Right renal pelvis (tissue), 4 donors: ENCODE measurements at regions not wholly inside any gene's neighbourhood (a gene's known extent, or its start where the extent isn't known, plus 50 kb on each side); places are given as distances from the start of the nearest gene placed in this dataset.

Source experiments
- DNase-seq, 4 donors: peaks; one replicate each; pipeline ENCODE4 v3.0.0-alpha.2; 2013; ENCODE audit warnings: low read depth in 4 of 4, low spot score in 3 of 4, missing footprints in 1 of 4

- DNase-seq = no peak
These were observed 1121.3 kb upstream of the AUTS2 start for GRCh38 chr7:68476966-68477365.

DNA sequence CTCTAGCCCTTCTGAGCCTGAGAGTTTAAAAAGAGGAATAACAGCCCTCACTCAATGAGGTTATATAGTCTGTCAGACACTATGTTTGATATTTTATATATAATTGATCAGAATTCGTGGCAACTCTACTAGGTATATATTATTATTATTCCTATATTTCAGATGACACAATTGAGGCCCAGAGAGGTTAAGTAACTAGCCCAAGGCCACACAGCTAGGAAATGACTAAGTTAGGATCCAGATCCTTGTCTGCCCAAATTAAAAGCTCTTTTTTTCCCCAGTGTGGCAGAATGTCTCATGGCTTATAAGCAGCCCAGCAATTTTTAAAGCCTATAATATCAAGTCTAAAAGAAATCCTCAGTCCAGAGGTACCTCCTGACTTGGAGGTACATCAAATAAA lies 1119.9 kb upstream of the AUTS2 start:
- no peak for DNase-seq

DNA sequence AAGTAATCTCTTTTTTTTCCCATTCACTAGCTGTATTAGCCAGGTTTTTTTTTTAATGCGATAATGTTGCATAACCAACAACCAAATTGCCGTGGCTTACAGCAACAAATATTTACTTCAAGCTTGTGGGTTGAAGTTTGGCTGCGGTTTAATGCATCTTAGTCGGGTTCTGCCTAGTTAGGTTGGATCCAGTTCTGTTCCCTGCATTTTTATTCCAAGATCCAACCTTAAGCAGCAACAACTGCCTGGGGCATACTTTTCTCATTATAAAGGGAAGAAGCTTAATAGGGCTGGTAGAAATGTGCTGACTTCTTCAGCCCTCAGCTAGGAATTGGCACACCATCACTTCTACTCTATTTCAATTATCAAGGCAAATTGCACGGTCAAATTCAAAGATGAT lies 1115.5 kb upstream of the AUTS2 start:
- DNase-seq = no peak

GRCh38 chr7:68484731-68485130 lies 1113.5 kb upstream of the AUTS2 start:
- no peak for DNase-seq

DNA sequence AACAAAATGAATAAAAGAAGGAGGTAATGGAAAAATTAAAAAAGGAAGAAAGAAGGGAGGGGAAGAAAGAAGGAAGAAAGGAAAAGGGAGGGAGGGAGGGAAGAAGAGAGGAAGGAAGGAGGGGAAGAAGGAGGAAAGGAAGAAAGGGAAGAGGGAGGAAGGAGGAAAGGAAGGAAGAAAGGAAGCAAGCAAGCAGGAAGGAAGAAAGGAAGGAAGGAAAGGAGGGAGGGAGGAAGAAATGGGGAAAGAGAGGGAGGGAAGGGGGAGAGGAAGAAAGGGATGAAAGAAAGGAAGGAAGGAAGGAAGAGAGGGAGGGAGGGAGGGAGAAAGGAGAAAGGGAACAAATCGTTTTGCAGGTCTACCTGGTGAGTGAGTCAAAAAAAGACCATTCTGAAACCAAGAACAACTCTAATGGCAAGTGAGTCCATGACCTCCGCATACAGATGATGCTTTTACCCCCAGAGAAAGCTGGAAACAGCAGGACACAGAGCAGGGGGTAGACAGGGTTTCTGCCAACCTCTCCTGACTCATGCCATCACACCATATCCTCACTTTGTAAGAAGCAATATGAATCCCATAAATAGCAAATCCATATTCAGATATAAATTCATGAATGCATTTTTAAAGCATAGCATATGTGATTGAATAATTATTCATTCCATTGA lies 1112.9 kb upstream of the AUTS2 start:
- no peak for DNase-seq

DNA sequence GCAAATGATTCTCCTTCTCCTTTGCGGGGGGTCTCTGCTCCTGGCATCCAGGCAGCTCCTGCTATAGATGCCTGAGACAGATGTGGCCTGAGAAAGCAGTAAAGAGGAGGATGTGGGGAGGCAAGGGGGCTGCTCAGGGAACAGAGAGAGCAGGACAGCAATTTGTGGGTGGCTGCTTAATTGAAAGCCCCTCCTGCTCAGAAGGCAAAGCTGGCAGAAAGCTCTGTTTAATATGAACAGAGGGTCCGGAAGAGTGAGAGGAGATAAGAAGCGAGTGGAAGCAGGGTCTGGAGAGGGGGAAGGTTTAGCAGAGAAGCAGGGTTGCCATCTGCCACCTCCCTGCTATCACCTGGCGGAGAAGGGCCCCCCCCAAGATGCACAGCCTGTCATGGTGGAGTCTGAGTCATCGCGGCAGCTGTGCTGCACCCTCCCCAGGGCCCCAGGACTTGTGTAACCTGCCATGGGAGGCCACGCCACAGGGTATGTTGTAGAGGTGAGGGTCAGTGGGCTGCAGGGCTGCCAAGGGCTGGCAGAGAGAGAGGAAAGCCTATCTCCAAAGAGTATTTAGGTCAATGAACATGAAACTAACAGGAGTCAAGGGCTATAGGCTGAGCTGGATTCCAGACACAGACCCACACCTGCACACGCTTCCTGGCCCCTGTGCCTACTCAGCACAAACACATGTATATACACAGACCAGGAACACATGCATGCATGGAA lies 1109.8 kb upstream of the AUTS2 start:
- no peak for DNase-seq

- DNase-seq = no peak
These were observed 1106.5 kb upstream of the AUTS2 start for GRCh38 chr7:68491523-68492358.

DNA sequence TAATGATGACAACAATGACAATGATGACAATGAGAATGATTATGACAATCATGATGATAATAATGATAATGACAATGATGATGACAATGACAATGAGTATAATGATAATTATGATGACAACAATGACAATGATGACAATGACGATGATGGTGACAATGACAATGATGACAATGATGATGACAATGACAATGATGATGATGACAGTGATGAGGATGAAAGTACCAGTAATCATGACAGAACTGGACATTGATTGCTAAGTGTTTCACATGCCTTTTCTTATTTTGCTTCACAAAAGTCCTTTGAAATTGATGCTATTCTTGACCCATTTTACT lies 1106.0 kb upstream of the AUTS2 start:
- DNase-seq = no peak

- DNase-seq = no peak
These were observed 1094.9 kb upstream of the AUTS2 start for GRCh38 chr7:68503400-68503799.

- DNase-seq = no peak
These were observed 1093.6 kb upstream of the AUTS2 start for GRCh38 chr7:68504716-68505115.

- DNase-seq = no peak
These were observed 1092.6 kb upstream of the AUTS2 start for GRCh38 chr7:68505721-68506120.

DNA sequence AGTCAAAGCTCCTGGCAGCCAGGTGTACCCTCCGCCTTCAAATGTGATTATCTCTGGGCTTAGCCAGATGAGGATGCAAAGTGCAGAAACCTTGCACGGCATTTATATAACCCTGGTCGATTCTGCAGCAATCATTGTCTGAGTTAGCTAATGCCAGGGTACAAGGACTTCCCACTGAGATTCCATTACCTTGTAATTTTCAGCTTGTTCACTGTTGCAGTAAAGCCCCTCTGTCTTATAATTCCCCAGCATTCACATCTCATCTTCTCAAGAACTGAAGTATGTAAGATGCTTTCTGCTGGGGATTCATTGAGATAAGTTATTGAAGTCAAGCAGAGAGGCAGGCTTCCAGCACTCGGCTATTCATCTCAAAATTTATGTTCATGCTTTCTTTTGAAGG lies 1090.6 kb upstream of the AUTS2 start:
- DNase-seq = no peak

- DNase-seq = no peak
These were observed 1089.2 kb upstream of the AUTS2 start for GRCh38 chr7:68509054-68509453.

GRCh38 chr7:68509603-68510002 lies 1088.7 kb upstream of the AUTS2 start:
- no peak for DNase-seq

DNA sequence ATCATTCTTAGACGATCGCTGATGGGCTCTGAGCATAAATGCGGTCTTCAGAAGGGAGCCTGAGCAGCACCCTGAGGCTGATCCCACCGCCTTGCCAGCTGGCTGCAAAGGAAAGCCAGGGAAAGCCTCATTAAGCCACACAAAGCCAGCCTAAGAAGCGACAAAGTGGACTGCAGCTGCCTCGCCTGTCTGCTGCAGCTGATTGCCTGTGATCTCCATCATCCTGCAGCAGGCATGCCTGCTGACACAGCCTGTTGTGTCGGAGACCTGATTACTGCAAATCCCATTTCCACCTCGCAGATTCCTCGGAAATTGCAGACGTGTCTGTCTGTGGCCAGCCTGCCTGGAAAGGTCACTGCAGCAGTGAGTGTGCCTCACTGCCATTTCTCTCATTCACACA lies 1087.0 kb upstream of the AUTS2 start:
- DNase-seq = no peak

DNA sequence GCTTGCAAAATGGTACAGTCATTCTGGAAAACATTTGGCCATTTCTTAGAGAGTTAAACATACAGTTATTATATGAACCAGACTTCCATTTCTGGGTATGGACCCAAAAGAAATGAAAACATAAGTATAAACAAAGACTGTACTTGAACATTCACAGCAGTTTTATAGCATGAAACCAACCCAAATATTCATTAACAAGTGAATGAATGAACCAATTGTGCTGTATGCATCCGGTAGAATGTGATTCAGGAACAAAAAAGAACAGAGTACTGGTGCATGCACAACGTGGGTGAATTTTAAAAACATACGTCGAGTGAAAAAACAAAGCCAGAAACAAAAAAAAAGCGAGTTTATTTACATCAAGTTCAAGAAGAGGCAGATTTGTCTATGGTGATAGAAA lies 1085.8 kb upstream of the AUTS2 start:
- no peak for DNase-seq

DNA sequence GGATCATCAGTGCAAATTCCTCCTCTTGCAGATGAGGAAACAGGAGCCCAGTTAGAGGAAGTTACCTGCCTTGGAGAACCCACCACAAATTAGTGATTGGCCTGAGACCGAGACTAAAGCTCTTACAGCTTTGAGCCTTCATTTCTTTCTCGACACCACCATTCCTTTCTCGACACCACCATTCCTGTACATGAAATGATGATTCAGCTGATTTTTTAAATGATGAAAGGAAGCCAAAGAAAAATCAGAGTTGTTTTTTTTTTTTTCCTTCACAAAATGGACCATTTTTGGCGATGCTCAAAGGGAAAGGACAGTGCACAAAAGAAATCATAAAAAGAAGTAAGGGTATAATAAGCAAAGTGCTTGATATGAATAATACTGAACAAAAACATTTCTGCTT lies 1080.2 kb upstream of the AUTS2 start:
- DNase-seq = no peak

GRCh38 chr7:68524126-68524525 lies 1074.1 kb upstream of the AUTS2 start:
- no peak for DNase-seq

GRCh38 chr7:68529221-68529620 lies 1069.1 kb upstream of the AUTS2 start:
- no peak for DNase-seq

- no peak for DNase-seq
These were observed 1063.0 kb upstream of the AUTS2 start for GRCh38 chr7:68535266-68535665.

- DNase-seq = no peak
These were observed 1061.1 kb upstream of the AUTS2 start for GRCh38 chr7:68537051-68537773.
